Adrenal gland (tissue), 9 donors: ENCODE measurements at regions not wholly inside any gene's neighbourhood (a gene's known extent, or its start where the extent isn't known, plus 50 kb on each side); places are given as distances from the start of the nearest gene placed in this dataset.

Experiments
- DNase-seq, 7 donors: peaks; one replicate each; pipeline ENCODE4 v3.0.0-alpha.2; 2019 to 2020
- H3K27ac ChIP-seq, 5 donors: fragments of 200-600 bp; sonication (generic) in 4 of 5; 1 replicate in 3 of 5; 2 replicates in 2 of 5; pipeline versions ENCODE4 v1.5.1 to v1.8.0; 2016 to 2020; ENCODE audit warnings: mild to moderate bottlenecking in 1 of 5
- H3K27me3 ChIP-seq: fragments of 200-600 bp; 2 replicates; pipeline ENCODE4 v1.8.0; 2021
- H3K36me3 ChIP-seq, 2 donors: fragments of 200-600 bp; replicated peaks in 1 of 2; 1 replicate in 1 of 2; 2 replicates in 1 of 2; pipeline versions ENCODE4 v1.5.1 to v1.8.0; 2018 to 2022
- H3K4me1 ChIP-seq, 2 donors: fragments of 200-600 bp; replicated peaks in 1 of 2; 1 replicate in 1 of 2; 2 replicates in 1 of 2; pipeline versions ENCODE4 v1.5.1 to v1.8.0; 2018 to 2021
- H3K4me3 ChIP-seq, 4 donors: fragments of 200-600 bp; sonication (generic) in 3 of 4; one replicate each; pipeline ENCODE4 v1.5.1; 2016 to 2018
- H3K9me3 ChIP-seq, 3 donors: fragments of 200-600 bp; sonication (generic) in 1 of 3; replicated peaks in 1 of 3; 1 replicate in 2 of 3; 2 replicates in 1 of 3; pipeline versions ENCODE4 v1.5.1 to v1.8.0; 2016 to 2021
- CTCF ChIP-seq, 6 experiments: fragments of 450-650 bp in 4 of 6; fragments of 200-600 bp in 2 of 6; sonication (generic) in 1 of 6; IDR thresholded peaks; 1 replicate in 5 of 6; 2 replicates in 1 of 6; pipeline versions ENCODE4 v1.5.1 to v1.8.0; 2016 to 2021; ENCODE audit warnings: antibody characterized with exemption in 6 of 6, mild to moderate bottlenecking in 2 of 6, moderate library complexity in 1 of 6
- POLR2A ChIP-seq, 2 donors: fragments of 450-650 bp; IDR thresholded peaks; one replicate each; pipeline ENCODE4 v1.6.1; 2017; ENCODE audit warnings: antibody characterized with exemption in 2 of 2, mild to moderate bottlenecking in 2 of 2, moderate library complexity in 1 of 2
- WGBS, 4 donors: extraction: QIAGEN DNeasy Blood & Tissue Kit in 2 of 4; methylation state at CpG; one replicate each; pipeline versions ENCODE4 v1.1.5 to v1.1.7; 2013 to 2017; 5-methylcytosine and 5-hydroxymethylcytosine counted together
- intact Hi-C, 2 donors: fragments of 100-400 bp; cut with DNase I; formaldehyde crosslinking; loops; one replicate each; pipeline versions ENCODE4 v1.14.1 to v1.15.0; 2022 to 2023
- donor health status: healthy with polysubstance abuse.
- donor health status: Bipolar disorder and iron deficiency.
- donor health status: DM: yes; HTN: yes; CAD: no.
- donor health status: DM: no; HTN: no; CAD: no.
- donor health status: DM: no; HTN: no; CAD: no.

GRCh38 chr5:54885636-54886035 lies 99.8 kb downstream of the ESM1 start:
- peaks cover 0 to 9% of the 10 kb centered on the region in 2 donors for H3K4me1 ChIP-seq
- WGBS, 4 donors, result 83 to 94% (median 88%) methylated on average over 2 to 3 of the region's 3 CpGs
- H3K27ac ChIP-seq, result no peak overlapping the region
- H3K27me3 ChIP-seq, result peaks cover 16% of the 10 kb centered on the region
- TF ChIP-seq POLR2A (IDR thresholded peaks at IDR 0.05), result no peak
- TF ChIP-seq CTCF (IDR thresholded peaks at IDR 0.05), result no peak
- H3K36me3 ChIP-seq, result no peaks in the 10 kb centered on the region
- intact Hi-C loops, result no loop called here
- no peak for DNase-seq
- H3K4me3 ChIP-seq, result no peak overlapping the region
- H3K9me3 ChIP-seq, result no peaks in the 10 kb centered on the region

DNA sequence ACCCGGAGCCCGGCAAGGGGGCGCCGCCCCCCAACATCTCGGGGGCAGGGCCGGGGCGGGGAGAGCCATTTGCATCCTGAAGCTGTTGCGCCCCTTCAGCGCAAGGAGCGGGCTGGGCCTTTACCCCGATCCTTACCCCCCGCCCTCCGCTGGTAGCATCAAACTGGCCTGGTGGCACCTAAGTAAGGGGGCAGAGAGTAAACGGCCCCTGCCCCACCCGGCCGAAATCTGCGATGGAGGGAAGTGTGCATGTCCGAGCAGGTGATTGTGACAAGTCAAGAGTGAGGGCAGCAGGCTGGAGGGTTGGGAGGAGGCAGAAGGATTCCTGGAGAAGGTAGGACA lies 101.2 kb downstream of the ESM1 start:
- Histone ChIP-seq H3K27me3 (peaks cover 16% of the 10 kb centered on the region), H3K27ac (no peak overlapping the region), H3K9me3 (no peaks in the 10 kb centered on the region), H3K4me3 (peak overlapping the region in 1 of 4 donors; percentile 54), H3K36me3 (no peaks in the 10 kb centered on the region), H3K4me1 (peaks cover 0 to 9% of the 10 kb centered on the region in 2 donors)
- DNase-seq, result no peak
- intact Hi-C loops, result no loop called here
- TF ChIP-seq POLR2A (IDR thresholded peaks at IDR 0.05), result no peak
- TF ChIP-seq CTCF (IDR thresholded peaks at IDR 0.05), result no peak
- whole genome bisulfite sequencing, 4 donors, result 38 to 76% (median 53%) methylated on average over 3 to 18 of the region's 18 CpGs

DNA sequence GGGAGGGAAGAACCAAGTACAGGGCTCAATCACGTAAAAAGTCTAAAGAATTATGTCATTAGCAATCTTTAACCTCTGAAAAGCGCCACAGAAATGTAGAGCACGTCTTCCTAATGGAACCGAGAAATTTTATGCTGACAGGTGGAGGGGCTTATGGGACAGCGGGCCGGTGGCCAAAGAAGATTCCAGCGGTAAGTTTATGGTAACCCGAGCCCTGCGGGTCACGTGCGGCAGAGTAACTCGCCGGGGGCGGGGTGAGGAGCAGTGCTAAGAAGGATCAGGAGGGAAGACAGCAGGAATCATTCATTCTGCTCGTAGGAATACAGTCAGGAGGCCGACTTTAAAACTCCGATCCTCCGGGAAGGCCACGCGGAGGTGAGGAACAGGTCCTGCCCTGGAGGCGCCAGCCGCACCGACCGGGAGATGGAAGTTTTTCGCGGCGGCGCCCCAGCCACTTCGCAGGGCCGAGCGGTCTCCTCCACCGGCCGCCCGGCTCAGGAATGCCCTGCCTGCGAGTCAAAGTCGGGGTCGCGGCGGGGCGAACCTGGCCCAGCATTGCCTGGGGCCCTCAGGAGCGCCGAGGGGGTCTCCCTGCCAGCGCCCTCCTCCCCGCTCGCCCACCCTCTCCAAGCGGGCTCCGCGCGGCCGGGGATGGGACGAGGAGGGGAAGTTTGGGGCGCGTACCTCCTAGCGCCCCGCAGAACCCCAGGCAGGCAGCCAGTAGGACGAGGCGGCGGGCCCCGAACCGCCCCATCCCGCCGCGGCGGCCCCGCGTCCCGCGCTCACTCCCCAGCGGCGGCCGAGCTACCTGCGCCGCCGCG lies 101.8 kb downstream of the ESM1 start:
- Histone ChIP-seq H3K4me3 (peak overlapping the region in 2 of 4 donors; percentile 22 to 54), H3K36me3 (no peaks in the 10 kb centered on the region), H3K4me1 (peaks cover 0 to 9% of the 10 kb centered on the region in 2 donors), H3K27ac (no peak overlapping the region), H3K9me3 (no peaks in the 10 kb centered on the region), H3K27me3 (peaks cover 16% of the 10 kb centered on the region)
- intact Hi-C loops, result no loop called here
- peak in 6 of 7 donors; percentile 16 to 60 (median 32) for DNase-seq
- TF ChIP-seq POLR2A (IDR thresholded peaks at IDR 0.05), result no peak
- no peak for TF ChIP-seq CTCF (IDR thresholded peaks at IDR 0.05)
- WGBS, 4 donors, result 6 to 9% (median 7%) methylated on average over 20 to 75 of the region's 75 CpGs

DNA sequence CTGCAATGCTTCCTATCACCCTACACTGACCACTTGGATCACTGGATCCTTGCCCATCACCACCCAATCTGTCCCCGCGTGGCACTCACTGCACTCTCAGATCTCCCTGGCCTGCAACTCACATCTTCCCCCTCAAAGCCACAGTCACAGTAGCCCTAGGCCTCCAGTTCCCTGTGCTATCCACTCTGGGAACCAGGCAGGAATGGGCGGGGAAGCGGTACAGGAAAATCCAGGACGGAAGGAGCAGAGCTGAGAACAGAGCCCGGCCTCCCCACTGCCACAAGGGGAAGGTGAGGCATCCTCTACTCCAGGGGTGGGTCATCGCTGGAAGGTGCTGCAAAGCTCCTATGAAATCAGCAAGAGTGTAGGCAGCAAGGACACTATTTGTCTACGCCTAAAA lies 102.6 kb downstream of the ESM1 start:
- H3K27me3 ChIP-seq, result peaks cover 18% of the 10 kb centered on the region
- H3K4me1 ChIP-seq, result peaks cover 0 to 9% of the 10 kb centered on the region in 2 donors
- no peak for TF ChIP-seq POLR2A (IDR thresholded peaks at IDR 0.05)
- TF ChIP-seq CTCF (IDR thresholded peaks at IDR 0.05), result no peak
- no peak overlapping the region for H3K27ac ChIP-seq
- H3K36me3 ChIP-seq, result no peaks in the 10 kb centered on the region
- intact Hi-C loops, result no loop called here
- no peaks in the 10 kb centered on the region for H3K9me3 ChIP-seq
- H3K4me3 ChIP-seq, result no peak overlapping the region
- no peak for DNase-seq
- 84 to 93% (median 87%) methylated on average over 7 to 8 of the region's 8 CpGs for WGBS, 4 donors
